ENCODE measurements at regions not wholly inside any gene's neighbourhood (a gene's known extent, or its start where the extent isn't known, plus 50 kb on each side); places are given as distances from the start of the nearest gene placed in this dataset.

DNA sequence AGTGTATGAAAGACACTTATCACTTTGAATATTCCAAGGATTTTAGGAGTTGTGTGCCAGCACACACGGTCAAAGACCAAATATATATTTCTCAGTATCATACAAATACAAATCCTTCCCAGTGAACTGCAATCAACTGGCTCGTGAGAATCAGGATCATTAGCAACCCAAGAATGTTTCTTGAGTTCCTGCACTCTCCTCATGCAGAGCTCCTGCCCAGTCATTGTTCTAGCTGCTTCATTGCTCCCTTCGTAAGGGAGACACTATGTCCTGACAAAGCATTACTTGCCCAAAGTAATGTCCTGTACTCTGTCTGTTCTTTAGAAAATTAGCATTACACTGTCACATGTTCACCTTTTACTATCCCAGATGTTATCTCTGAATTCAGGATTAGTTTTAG is 92.0 kb upstream of the SLC4A7 start:
- no peaks in the 10 kb centered on the region for H3K4me1 ChIP-seq (replicated peaks)
- H3K36me3 ChIP-seq, result no peaks in the 10 kb centered on the region
- intact Hi-C loops (cut with DNase I), result no loop called here
- TF ChIP-seq POLR2AphosphoS5 (IDR thresholded peaks at IDR 0.05) (no peak), POLR2A (IDR thresholded peaks at IDR 0.05) (no peak)
- TF ChIP-seq, protein P1, sequence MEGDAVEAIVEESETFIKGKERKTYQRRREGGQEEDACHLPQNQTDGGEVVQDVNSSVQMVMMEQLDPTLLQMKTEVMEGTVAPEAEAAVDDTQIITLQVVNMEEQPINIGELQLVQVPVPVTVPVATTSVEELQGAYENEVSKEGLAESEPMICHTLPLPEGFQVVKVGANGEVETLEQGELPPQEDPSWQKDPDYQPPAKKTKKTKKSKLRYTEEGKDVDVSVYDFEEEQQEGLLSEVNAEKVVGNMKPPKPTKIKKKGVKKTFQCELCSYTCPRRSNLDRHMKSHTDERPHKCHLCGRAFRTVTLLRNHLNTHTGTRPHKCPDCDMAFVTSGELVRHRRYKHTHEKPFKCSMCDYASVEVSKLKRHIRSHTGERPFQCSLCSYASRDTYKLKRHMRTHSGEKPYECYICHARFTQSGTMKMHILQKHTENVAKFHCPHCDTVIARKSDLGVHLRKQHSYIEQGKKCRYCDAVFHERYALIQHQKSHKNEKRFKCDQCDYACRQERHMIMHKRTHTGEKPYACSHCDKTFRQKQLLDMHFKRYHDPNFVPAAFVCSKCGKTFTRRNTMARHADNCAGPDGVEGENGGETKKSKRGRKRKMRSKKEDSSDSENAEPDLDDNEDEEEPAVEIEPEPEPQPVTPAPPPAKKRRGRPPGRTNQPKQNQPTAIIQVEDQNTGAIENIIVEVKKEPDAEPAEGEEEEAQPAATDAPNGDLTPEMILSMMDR (IDR thresholded peaks at IDR 0.05), result no peak
- H3K9me3 ChIP-seq, result no peaks in the 10 kb centered on the region
- no peak overlapping the region for H3K4me3 ChIP-seq
- WGBS, result 74% methylated on average over 3 of the region's 3 CpGs
- no peak for DNase-seq (ENCODE audit: low spot score)
- H3K27me3 ChIP-seq (replicated peaks; ENCODE audit: insufficient read depth), result no peaks in the 10 kb centered on the region
- no peak overlapping the region for H3K27ac ChIP-seq

DNA sequence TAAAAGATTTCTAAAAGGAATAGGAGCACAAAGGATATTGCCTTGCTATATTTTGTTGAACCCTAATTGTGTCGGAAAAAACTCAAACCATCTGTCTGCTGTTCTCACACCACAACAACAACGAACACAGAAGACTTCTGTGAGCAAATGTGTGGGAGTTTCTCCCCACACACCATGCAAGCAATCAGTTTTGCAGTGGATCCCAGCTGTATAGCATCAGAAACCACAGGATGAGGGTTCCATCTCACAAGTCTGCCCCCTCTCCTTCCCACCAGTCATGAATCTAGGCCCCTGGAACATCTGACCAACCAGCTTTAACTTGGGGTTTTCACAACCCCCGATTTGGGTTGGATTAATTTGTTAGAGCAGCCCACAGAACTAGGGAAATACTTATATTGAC is 91.3 kb upstream of the SLC4A7 start:
- TF ChIP-seq POLR2A (IDR thresholded peaks at IDR 0.05) (no peak), POLR2AphosphoS5 (IDR thresholded peaks at IDR 0.05) (no peak)
- TF ChIP-seq, protein P1 (IDR thresholded peaks at IDR 0.05), result no peak
- 90% methylated on average over 3 of the region's 3 CpGs for WGBS
- no peaks in the 10 kb centered on the region for H3K4me1 ChIP-seq (replicated peaks)
- intact Hi-C loops (cut with DNase I), result no loop called here
- no peaks in the 10 kb centered on the region for H3K27me3 ChIP-seq (replicated peaks; ENCODE audit: insufficient read depth)
- no peaks in the 10 kb centered on the region for H3K9me3 ChIP-seq
- no peak for DNase-seq (ENCODE audit: low spot score)
- H3K4me3 ChIP-seq, result no peak overlapping the region
- no peak overlapping the region for H3K27ac ChIP-seq
- H3K36me3 ChIP-seq, result no peaks in the 10 kb centered on the region

DNA sequence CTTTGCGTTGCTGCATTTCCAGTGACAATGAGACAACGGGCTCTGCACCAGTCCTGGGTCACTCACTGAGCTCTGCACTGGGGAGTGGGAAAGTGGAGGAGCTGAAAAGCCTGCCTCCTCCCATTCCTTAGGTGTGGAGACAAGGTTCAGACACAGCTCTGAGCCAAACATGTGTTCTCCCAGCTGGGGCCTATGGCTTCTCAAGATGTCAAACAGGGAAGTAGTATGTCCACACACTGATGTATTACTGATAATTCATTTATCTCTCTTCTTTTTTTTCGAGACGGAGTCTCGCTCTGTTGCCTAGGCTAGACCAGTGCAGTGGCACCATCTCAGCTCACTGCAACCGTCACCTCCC is 90.2 kb upstream of the SLC4A7 start:
- H3K4me1 ChIP-seq (replicated peaks), result no peaks in the 10 kb centered on the region
- H3K27me3 ChIP-seq (replicated peaks; ENCODE audit: insufficient read depth), result no peaks in the 10 kb centered on the region
- WGBS, result 80% methylated on average over 6 of the region's 6 CpGs
- TF ChIP-seq POLR2A (IDR thresholded peaks at IDR 0.05) (no peak), POLR2AphosphoS5 (IDR thresholded peaks at IDR 0.05) (no peak)
- TF ChIP-seq, protein P1 (IDR thresholded peaks at IDR 0.05), result no peak
- DNase-seq (ENCODE audit: low spot score), result no peak
- H3K9me3 ChIP-seq, result no peaks in the 10 kb centered on the region
- H3K36me3 ChIP-seq, result no peaks in the 10 kb centered on the region
- intact Hi-C loops (cut with DNase I), result no loop called here
- H3K27ac ChIP-seq, result no peak overlapping the region
- H3K4me3 ChIP-seq, result no peak overlapping the region

DNA sequence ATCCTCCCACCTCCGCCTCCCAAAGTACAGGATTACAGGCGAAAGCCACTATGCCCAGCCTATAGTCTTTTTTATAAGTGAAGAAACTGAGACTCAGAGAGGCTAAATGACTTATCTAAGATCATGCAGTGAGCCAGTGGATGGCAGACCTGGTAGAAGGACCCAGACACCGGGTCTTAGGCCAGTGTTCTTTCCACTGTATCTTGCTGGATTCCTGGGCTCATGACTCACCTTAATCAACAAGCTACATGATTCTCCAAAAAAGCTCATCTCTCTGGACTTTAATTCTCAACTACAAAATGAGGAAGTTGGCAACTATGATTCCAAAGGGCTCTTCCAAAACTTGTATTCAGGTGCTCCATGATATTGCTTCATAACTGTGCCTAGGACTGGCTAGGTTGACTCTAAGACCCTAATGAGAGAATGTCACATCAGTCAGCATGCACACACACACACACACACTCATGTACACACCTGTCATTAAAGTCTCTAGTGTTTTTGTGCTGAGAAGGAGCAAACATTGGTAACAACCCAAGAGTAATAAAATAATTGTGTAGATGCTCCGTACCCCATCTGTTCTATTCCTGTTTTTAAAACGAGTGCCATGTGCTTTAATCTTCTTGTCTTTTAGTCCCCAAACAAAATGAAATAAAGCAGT is 89.7 kb upstream of the SLC4A7 start:
- no peak overlapping the region for H3K27ac ChIP-seq
- WGBS, result 65% methylated on average over 5 of the region's 5 CpGs
- DNase-seq (ENCODE audit: low spot score), result no peak
- H3K4me1 ChIP-seq (replicated peaks), result no peaks in the 10 kb centered on the region
- no peaks in the 10 kb centered on the region for H3K9me3 ChIP-seq
- H3K36me3 ChIP-seq, result no peaks in the 10 kb centered on the region
- intact Hi-C loops (cut with DNase I), result no loop called here
- TF ChIP-seq, protein P1 (IDR thresholded peaks at IDR 0.05), result no peak
- no peak for TF ChIP-seq POLR2AphosphoS5 (IDR thresholded peaks at IDR 0.05)
- no peak for TF ChIP-seq POLR2A (IDR thresholded peaks at IDR 0.05)
- no peak overlapping the region for H3K4me3 ChIP-seq
- no peaks in the 10 kb centered on the region for H3K27me3 ChIP-seq (replicated peaks; ENCODE audit: insufficient read depth)

DNA sequence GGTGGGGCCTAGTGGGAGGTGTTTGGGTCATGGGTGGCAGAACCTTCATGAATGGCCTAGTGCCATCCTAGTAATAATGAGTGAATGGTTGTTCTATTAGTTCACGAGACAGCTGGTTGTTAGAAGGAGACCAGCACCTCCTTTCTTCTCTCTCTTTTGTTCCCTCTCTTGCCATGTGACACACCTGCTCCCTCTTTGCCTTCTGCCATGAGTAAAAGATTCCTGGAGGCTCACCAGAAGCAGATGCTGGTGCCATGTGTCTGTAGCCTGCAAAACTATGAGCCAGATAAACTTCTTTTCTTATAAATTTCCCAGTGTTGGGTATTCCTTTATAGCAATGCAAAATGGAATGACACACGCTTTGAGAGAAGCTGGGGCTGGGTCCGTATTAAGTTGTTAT is 89.0 kb upstream of the SLC4A7 start:
- no peaks in the 10 kb centered on the region for H3K4me1 ChIP-seq (replicated peaks)
- 90% methylated on average over 3 of the region's 3 CpGs for WGBS
- TF ChIP-seq POLR2AphosphoS5 (IDR thresholded peaks at IDR 0.05), result no peak
- no peak for TF ChIP-seq POLR2A (IDR thresholded peaks at IDR 0.05)
- TF ChIP-seq, protein P1 (IDR thresholded peaks at IDR 0.05), result no peak

More for the DNA sequence above, 89.0 kb upstream of the SLC4A7 start:
- Histone ChIP-seq H3K4me3 (no peak overlapping the region), H3K27ac (no peak overlapping the region), H3K36me3 (no peaks in the 10 kb centered on the region), H3K27me3 (replicated peaks; ENCODE audit: insufficient read depth) (no peaks in the 10 kb centered on the region), H3K9me3 (no peaks in the 10 kb centered on the region)
- intact Hi-C loops (cut with DNase I), result no loop called here
- no peak for DNase-seq (ENCODE audit: low spot score)
